GM23338 (cell line): ENCODE measurements at regions not wholly inside any gene's neighbourhood (a gene's known extent, or its start where the extent isn't known, plus 50 kb on each side); places are given as distances from the start of the nearest gene placed in this dataset.

Experiments used
- ATAC-seq: fragments of 200-7000 bp; cut with Tn5 transposase; 3 replicates; pipeline ENCODE4 v1.9.1; 2020
- DNase-seq: peaks from one replicate; pipeline ENCODE4 v3.0.0-alpha.2; 2015; ENCODE audit warnings: low spot score
- H2AFZ ChIP-seq: fragments of 200-600 bp; sonication (generic); 2 replicates; pipeline ENCODE4 v1.8.0; 2016; ENCODE audit warnings: antibody characterized with exemption, mild to moderate bottlenecking, moderate library complexity
- H3F3A ChIP-seq: fragments of 200-600 bp; sonication (generic); replicated peaks from 2 replicates; pipeline ENCODE4 v1.8.0; 2017; ENCODE audit warnings: antibody characterized with exemption, mixed run types, low read depth
- H3K27ac ChIP-seq: fragments of 200-600 bp; sonication (generic); 2 replicates; pipeline ENCODE4 v1.6.1; 2016; ENCODE audit warnings: low read depth
- H3K27me3 ChIP-seq: fragments of 200-600 bp; sonication (generic); 2 replicates; pipeline ENCODE4 v1.8.0; 2016; ENCODE audit warnings: mild to moderate bottlenecking, mixed run types, moderate library complexity; ENCODE audit not compliant: insufficient read depth
- H3K36me3 ChIP-seq: fragments of 200-600 bp; sonication (generic); 2 replicates; pipeline ENCODE4 v1.8.0; 2016; ENCODE audit warnings: mild to moderate bottlenecking; ENCODE audit not compliant: insufficient read depth
- H3K4me1 ChIP-seq: fragments of 200-600 bp; sonication (generic); 2 replicates; pipeline ENCODE4 v1.8.0; 2016; ENCODE audit warnings: mild to moderate bottlenecking, moderate library complexity; ENCODE audit not compliant: insufficient read depth
- H3K4me2 ChIP-seq: fragments of 200-600 bp; sonication (generic); 2 replicates; pipeline ENCODE4 v1.7.1; 2017; ENCODE audit warnings: mixed run types
- H3K4me3 ChIP-seq: fragments of 200-600 bp; sonication (generic); 2 replicates; pipeline ENCODE4 v1.6.1; 2016; ENCODE audit warnings: mixed run types
- H3K79me2 ChIP-seq: fragments of 200-600 bp; sonication (generic); replicated peaks from 2 replicates; pipeline ENCODE4 v1.8.0; 2017; ENCODE audit warnings: mild to moderate bottlenecking; ENCODE audit not compliant: insufficient read depth
- H3K9me2 ChIP-seq: fragments of 200-600 bp; sonication (generic); 2 replicates; pipeline ENCODE4 v1.8.0; 2017; ENCODE audit not compliant: insufficient read depth
- H4K20me1 ChIP-seq: fragments of 200-600 bp; sonication (generic); replicated peaks from 2 replicates; pipeline ENCODE4 v1.8.0; 2017; ENCODE audit warnings: mild to moderate bottlenecking; ENCODE audit not compliant: insufficient read depth
- H3K27ac Mint-ChIP-seq: 2 replicates; pipeline ENCODE4 v1.8.0; 2020; ENCODE audit warnings: inconsistent platforms, mild to moderate bottlenecking, moderate library complexity, mixed read lengths
- H3K27me3 Mint-ChIP-seq: 3 replicates; pipeline ENCODE4 v1.8.0; 2022; ENCODE audit warnings: low read depth, mild to moderate bottlenecking, moderate library complexity, mixed read lengths, inconsistent platforms; ENCODE audit not compliant: insufficient read depth, poor library complexity
- H3K36me3 Mint-ChIP-seq: 3 replicates; pipeline ENCODE4 v1.8.0; 2021; ENCODE audit warnings: low read depth, mild to moderate bottlenecking, inconsistent platforms, moderate library complexity, mixed read lengths
- H3K4me1 Mint-ChIP-seq: 3 replicates; pipeline ENCODE4 v1.8.0; 2020; ENCODE audit warnings: mild to moderate bottlenecking, inconsistent platforms, mixed read lengths
- H3K4me3 Mint-ChIP-seq: 3 replicates; pipeline ENCODE4 v1.8.0; 2021; ENCODE audit warnings: moderate library complexity, mild to moderate bottlenecking, inconsistent platforms, mixed read lengths
- H3K9me3 Mint-ChIP-seq: 3 replicates; pipeline ENCODE4 v1.8.0; 2020; ENCODE audit warnings: moderate library complexity, mild to moderate bottlenecking, inconsistent platforms, mixed read lengths
- ETS1 ChIP-seq: IDR thresholded peaks from 2 replicates; pipeline ENCODE4 v1.6.1; 2016; ENCODE audit warnings: antibody characterized with exemption
- REST ChIP-seq: IDR thresholded peaks from one replicate; pipeline ENCODE4 v1.6.1; 2018; ENCODE audit warnings: antibody characterized with exemption; ENCODE audit not compliant: unreplicated experiment
- STAT1 ChIP-seq: IDR thresholded peaks from one replicate; pipeline ENCODE4 v1.6.1; 2016; ENCODE audit warnings: antibody characterized with exemption; ENCODE audit not compliant: unreplicated experiment
- ZNF114 ChIP-seq: fragments of 250-450 bp; sonication (Bioruptor Pico); IDR thresholded peaks from 2 replicates; pipeline ENCODE4 v1.5.0; 2020; ENCODE audit warnings: mild to moderate bottlenecking, moderate library complexity
- ZNF331 ChIP-seq: fragments of 250-450 bp; sonication (Bioruptor Pico); IDR thresholded peaks from 2 replicates; pipeline ENCODE4 v1.5.0; 2020; ENCODE audit warnings: low read depth, mild to moderate bottlenecking, moderate library complexity
- TF ChIP-seq, protein P1 (sequence below), 2 experiments: fragments of 200-600 bp in 1 of 2; sonication (generic) in 1 of 2; conservative IDR thresholded peaks; 2 replicates each; pipeline versions ENCODE4 v1.5.1 to v1.6.1; 2016 to 2017; ENCODE audit warnings: antibody characterized with exemption in 2 of 2, low read depth in 2 of 2, mild to moderate bottlenecking in 2 of 2, moderate library complexity in 1 of 2

DNA sequence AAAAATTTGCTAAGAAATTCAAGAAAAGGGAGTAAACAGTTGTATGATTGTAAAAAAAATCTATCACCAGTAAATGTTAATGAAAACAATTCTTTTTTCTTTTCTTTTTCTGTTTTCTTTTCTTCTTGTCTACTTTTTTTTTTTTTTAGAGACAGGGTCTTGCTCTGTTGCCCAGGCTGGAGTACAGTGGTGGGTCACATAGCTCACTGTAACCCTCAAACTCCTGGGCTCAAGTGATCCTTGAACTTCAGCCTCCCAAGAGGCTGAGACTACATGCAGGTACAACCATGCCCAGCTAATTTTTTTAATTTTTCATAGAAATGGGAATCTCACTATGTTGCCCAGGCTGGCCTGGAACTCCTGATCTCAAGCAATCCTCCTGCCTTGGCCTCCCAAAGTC is 57.2 kb upstream of the SIAH1 start (continued):
- TF ChIP-seq, protein P1, sequence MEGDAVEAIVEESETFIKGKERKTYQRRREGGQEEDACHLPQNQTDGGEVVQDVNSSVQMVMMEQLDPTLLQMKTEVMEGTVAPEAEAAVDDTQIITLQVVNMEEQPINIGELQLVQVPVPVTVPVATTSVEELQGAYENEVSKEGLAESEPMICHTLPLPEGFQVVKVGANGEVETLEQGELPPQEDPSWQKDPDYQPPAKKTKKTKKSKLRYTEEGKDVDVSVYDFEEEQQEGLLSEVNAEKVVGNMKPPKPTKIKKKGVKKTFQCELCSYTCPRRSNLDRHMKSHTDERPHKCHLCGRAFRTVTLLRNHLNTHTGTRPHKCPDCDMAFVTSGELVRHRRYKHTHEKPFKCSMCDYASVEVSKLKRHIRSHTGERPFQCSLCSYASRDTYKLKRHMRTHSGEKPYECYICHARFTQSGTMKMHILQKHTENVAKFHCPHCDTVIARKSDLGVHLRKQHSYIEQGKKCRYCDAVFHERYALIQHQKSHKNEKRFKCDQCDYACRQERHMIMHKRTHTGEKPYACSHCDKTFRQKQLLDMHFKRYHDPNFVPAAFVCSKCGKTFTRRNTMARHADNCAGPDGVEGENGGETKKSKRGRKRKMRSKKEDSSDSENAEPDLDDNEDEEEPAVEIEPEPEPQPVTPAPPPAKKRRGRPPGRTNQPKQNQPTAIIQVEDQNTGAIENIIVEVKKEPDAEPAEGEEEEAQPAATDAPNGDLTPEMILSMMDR (conservative IDR thresholded peaks at IDR 0.05; ENCODE audit: low read depth in 2 of 2) = no peak
- TF ChIP-seq REST = no peak

DNA sequence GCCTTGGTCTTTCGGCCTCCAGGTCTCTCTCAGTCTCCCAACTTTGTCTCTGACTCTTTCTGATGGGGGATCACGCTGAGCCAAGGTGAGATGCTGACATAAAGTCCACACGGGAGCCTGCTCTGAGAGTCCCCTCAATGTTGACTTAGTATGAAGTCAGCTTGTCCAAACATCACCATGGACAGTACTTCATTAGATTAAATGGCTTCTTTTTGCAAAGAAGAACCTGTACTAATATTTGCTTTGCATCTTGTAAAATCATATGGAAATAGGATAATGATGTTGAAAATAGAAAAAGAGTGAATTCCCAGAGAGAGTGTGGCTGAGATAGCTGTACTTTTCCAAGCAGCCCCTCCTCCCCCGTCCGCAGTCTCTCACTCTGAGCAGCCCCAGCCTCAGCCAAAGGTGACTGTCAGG is 56.7 kb upstream of the SIAH1 start:
- no peak for DNase-seq

More for the DNA sequence above, 56.7 kb upstream of the SIAH1 start:
- H3K9me2 ChIP-seq = no peaks in the 10 kb centered on the region
- peaks cover 4% of the 10 kb centered on the region for H3K4me1 Mint-ChIP-seq
- H3F3A ChIP-seq = no peaks in the 10 kb centered on the region
- no peaks in the 10 kb centered on the region for H3K36me3 ChIP-seq
- H3K27me3 ChIP-seq = no peaks in the 10 kb centered on the region
- H3K27me3 Mint-ChIP-seq = peaks cover 6% of the 10 kb centered on the region
- H3K4me2 ChIP-seq = no peak overlapping the region
- H3K27ac ChIP-seq = no peak overlapping the region
- H3K27ac Mint-ChIP-seq = no peak overlapping the region
- no peak overlapping the region for H3K4me3 ChIP-seq
- no peaks in the 10 kb centered on the region for H3K79me2 ChIP-seq
- no peaks in the 10 kb centered on the region for H4K20me1 ChIP-seq
- TF ChIP-seq ETS1 (no peak), ZNF331 (CRISPR knock-in tag) (no peak), REST (no peak), ZNF114 (no peak), STAT1 (no peak)
- no peaks in the 10 kb centered on the region for H3K36me3 Mint-ChIP-seq
- no peaks in the 10 kb centered on the region for H3K4me1 ChIP-seq
- H3K9me3 Mint-ChIP-seq = no peaks in the 10 kb centered on the region
- H2AFZ ChIP-seq = no peak overlapping the region
- no peak for ATAC-seq
- no peak overlapping the region for H3K4me3 Mint-ChIP-seq
